Activated CD4-positive, alpha-beta T cell treated with anti-CD3 and anti-CD28 coated beads, Interleukin-2, amount 10 ng/mL, durations not matched to agents 7 days and 5 days (primary cell): ENCODE measurements at regions not wholly inside any gene's neighbourhood (a gene's known extent, or its start where the extent isn't known, plus 50 kb on each side); places are given as distances from the start of the nearest gene placed in this dataset.

Source experiments
- CTCF ChIA-PET: fragments of 350-600 bp; sonication (Branson Sonifier 250); formaldehyde crosslinking; loops from one replicate; lab custom pipeline; 2021; ENCODE audit warnings: antibody characterized with exemption; lab: Charles Lee
- POLR2A ChIA-PET: fragments of 350-600 bp; sonication (Branson Sonifier 250); formaldehyde crosslinking; loops from one replicate; lab custom pipeline; 2021; ENCODE audit warnings: antibody characterized with exemption; lab: Charles Lee
- DNase-seq: peaks from one replicate; pipeline ENCODE4 v3.0.0-alpha.2; 2020
- H3K27ac Mint-ChIP-seq: one replicate; pipeline ENCODE4 v1.8.0; 2021; ENCODE audit warnings: mild to moderate bottlenecking, moderate library complexity, mixed read lengths
- H3K27me3 Mint-ChIP-seq: one replicate; pipeline ENCODE4 v1.8.0; 2021; ENCODE audit warnings: mixed read lengths
- H3K36me3 Mint-ChIP-seq: one replicate; pipeline ENCODE4 v1.8.0; 2021; ENCODE audit warnings: low read depth, mixed read lengths
- H3K4me1 Mint-ChIP-seq: one replicate; pipeline ENCODE4 v1.8.0; 2021; ENCODE audit warnings: mixed read lengths
- H3K4me3 Mint-ChIP-seq: one replicate; pipeline ENCODE4 v1.8.0; 2021; ENCODE audit warnings: mild to moderate bottlenecking, moderate library complexity, mixed read lengths
- H3K9me3 Mint-ChIP-seq: one replicate; pipeline ENCODE4 v1.8.0; 2021; ENCODE audit warnings: mixed read lengths

GRCh38 chr5:26737348-26738265 is 300.8 kb downstream of the CDH9 start:
- POLR2A ChIA-PET: no interaction called here
- CTCF ChIA-PET: no interaction called here
- DNase-seq: no peak
- Mint-ChIP-seq H3K36me3 (no peaks in the 10 kb centered on the region), H3K9me3 (peaks cover 6% of the 10 kb centered on the region), H3K4me1 (no peaks in the 10 kb centered on the region), H3K27me3 (no peaks in the 10 kb centered on the region), H3K4me3 (no peak overlapping the region), H3K27ac (no peak overlapping the region)

GRCh38 chr5:26727916-26728315 is 310.5 kb downstream of the CDH9 start:
- ChIA-PET POLR2A (no interaction called here), CTCF (no interaction called here)
- H3K27ac Mint-ChIP-seq: no peak overlapping the region
- no peak for DNase-seq
- no peaks in the 10 kb centered on the region for H3K4me1 Mint-ChIP-seq
- H3K4me3 Mint-ChIP-seq: no peak overlapping the region
- no peaks in the 10 kb centered on the region for H3K36me3 Mint-ChIP-seq
- no peaks in the 10 kb centered on the region for H3K27me3 Mint-ChIP-seq
- peaks cover 21% of the 10 kb centered on the region for H3K9me3 Mint-ChIP-seq

- no peaks in the 10 kb centered on the region for H3K36me3 Mint-ChIP-seq
- no peak overlapping the region for H3K27ac Mint-ChIP-seq
- no peak overlapping the region for H3K4me3 Mint-ChIP-seq
- H3K9me3 Mint-ChIP-seq: peaks cover 6% of the 10 kb centered on the region
- no peaks in the 10 kb centered on the region for H3K27me3 Mint-ChIP-seq
- CTCF ChIA-PET: no interaction called here
- POLR2A ChIA-PET: no interaction called here
- H3K4me1 Mint-ChIP-seq: no peaks in the 10 kb centered on the region
- no peak for DNase-seq
Measured at GRCh38 chr5:26719803-26720202, 318.6 kb downstream of the CDH9 start.

- POLR2A ChIA-PET: no interaction called here
- H3K4me1 Mint-ChIP-seq: no peaks in the 10 kb centered on the region
- no peaks in the 10 kb centered on the region for H3K27me3 Mint-ChIP-seq
- peaks cover 3% of the 10 kb centered on the region for H3K9me3 Mint-ChIP-seq
- CTCF ChIA-PET: no interaction called here
- H3K36me3 Mint-ChIP-seq: no peaks in the 10 kb centered on the region
- H3K27ac Mint-ChIP-seq: no peak overlapping the region
- H3K4me3 Mint-ChIP-seq: no peak overlapping the region
- no peak for DNase-seq
Measured at GRCh38 chr5:26700759-26701384, 337.5 kb downstream of the CDH9 start.

GRCh38 chr5:26692952-26693351 is 345.4 kb downstream of the CDH9 start:
- no peak overlapping the region for H3K27ac Mint-ChIP-seq
- POLR2A ChIA-PET: no interaction called here

GRCh38 chr5:26691486-26691885 is 346.9 kb downstream of the CDH9 start:
- ChIA-PET POLR2A (no interaction called here), CTCF (no interaction called here)
- H3K4me3 Mint-ChIP-seq: no peak overlapping the region
- H3K4me1 Mint-ChIP-seq: no peaks in the 10 kb centered on the region
- no peaks in the 10 kb centered on the region for H3K36me3 Mint-ChIP-seq
- DNase-seq: no peak
- peaks cover 7% of the 10 kb centered on the region for H3K9me3 Mint-ChIP-seq
- H3K27ac Mint-ChIP-seq: no peak overlapping the region
- no peaks in the 10 kb centered on the region for H3K27me3 Mint-ChIP-seq

More at GRCh38 chr5:26692952-26693351, 345.4 kb downstream of the CDH9 start:
- Mint-ChIP-seq H3K4me1 (no peaks in the 10 kb centered on the region), H3K4me3 (no peak overlapping the region), H3K9me3 (peaks cover 7% of the 10 kb centered on the region), H3K27me3 (no peaks in the 10 kb centered on the region), H3K36me3 (no peaks in the 10 kb centered on the region)
- CTCF ChIA-PET: no interaction called here
- no peak for DNase-seq

- no peak for DNase-seq
- Mint-ChIP-seq H3K27ac (no peak overlapping the region), H3K36me3 (no peaks in the 10 kb centered on the region), H3K4me3 (no peak overlapping the region), H3K4me1 (no peaks in the 10 kb centered on the region), H3K9me3 (peaks cover 11% of the 10 kb centered on the region), H3K27me3 (no peaks in the 10 kb centered on the region)
- ChIA-PET CTCF (no interaction called here), POLR2A (no interaction called here)
Measured at GRCh38 chr5:26690511-26690910, 347.9 kb downstream of the CDH9 start.

- CTCF ChIA-PET: no interaction called here
- H3K36me3 Mint-ChIP-seq: no peaks in the 10 kb centered on the region
- POLR2A ChIA-PET: no interaction called here
- H3K4me1 Mint-ChIP-seq: no peaks in the 10 kb centered on the region
- no peak for DNase-seq
- peaks cover 20% of the 10 kb centered on the region for H3K9me3 Mint-ChIP-seq
- no peak overlapping the region for H3K27ac Mint-ChIP-seq
- H3K27me3 Mint-ChIP-seq: no peaks in the 10 kb centered on the region
- no peak overlapping the region for H3K4me3 Mint-ChIP-seq
Measured at GRCh38 chr5:26681861-26682260, 356.5 kb downstream of the CDH9 start.

GRCh38 chr5:26674846-26675245 is 363.5 kb downstream of the CDH9 start:
- Mint-ChIP-seq H3K36me3 (no peaks in the 10 kb centered on the region), H3K27ac (no peak overlapping the region), H3K4me1 (no peaks in the 10 kb centered on the region), H3K27me3 (no peaks in the 10 kb centered on the region), H3K4me3 (no peak overlapping the region), H3K9me3 (peaks cover 6% of the 10 kb centered on the region)
- DNase-seq: no peak
- POLR2A ChIA-PET: no interaction called here
- CTCF ChIA-PET: no interaction called here

GRCh38 chr5:26669523-26669922 is 368.9 kb downstream of the CDH9 start:
- no peaks in the 10 kb centered on the region for H3K27me3 Mint-ChIP-seq
- no peak overlapping the region for H3K4me3 Mint-ChIP-seq
- POLR2A ChIA-PET: no interaction called here
- H3K36me3 Mint-ChIP-seq: no peaks in the 10 kb centered on the region
- CTCF ChIA-PET: no interaction called here
- H3K9me3 Mint-ChIP-seq: peaks cover 6% of the 10 kb centered on the region
- no peak for DNase-seq
- no peaks in the 10 kb centered on the region for H3K4me1 Mint-ChIP-seq
- no peak overlapping the region for H3K27ac Mint-ChIP-seq

- Mint-ChIP-seq H3K27ac (no peak overlapping the region), H3K27me3 (no peaks in the 10 kb centered on the region), H3K9me3 (peaks cover 6% of the 10 kb centered on the region), H3K4me3 (no peak overlapping the region), H3K4me1 (no peaks in the 10 kb centered on the region), H3K36me3 (no peaks in the 10 kb centered on the region)
- DNase-seq: no peak
- POLR2A ChIA-PET: no interaction called here
- CTCF ChIA-PET: no interaction called here
Measured at GRCh38 chr5:26669031-26669430, 369.4 kb downstream of the CDH9 start.

GRCh38 chr5:26666371-26666770 is 372.0 kb downstream of the CDH9 start:
- Mint-ChIP-seq H3K27me3 (no peaks in the 10 kb centered on the region), H3K4me1 (no peaks in the 10 kb centered on the region), H3K36me3 (no peaks in the 10 kb centered on the region), H3K9me3 (peaks cover 4% of the 10 kb centered on the region), H3K27ac (no peak overlapping the region), H3K4me3 (no peak overlapping the region)
- ChIA-PET CTCF (interaction anchor here (0.6 kb wide), 1 partner anchor 1010 kb away, joined by 3 read pairs; no protein-coding TSS in a partner anchor), POLR2A (no interaction called here)
- DNase-seq: no peak

- POLR2A ChIA-PET: no interaction called here
- no peak overlapping the region for H3K4me3 Mint-ChIP-seq
- no peak overlapping the region for H3K27ac Mint-ChIP-seq
- no peaks in the 10 kb centered on the region for H3K27me3 Mint-ChIP-seq
- no peaks in the 10 kb centered on the region for H3K36me3 Mint-ChIP-seq
- no peak for DNase-seq
- CTCF ChIA-PET: no interaction called here
- H3K4me1 Mint-ChIP-seq: no peaks in the 10 kb centered on the region
- H3K9me3 Mint-ChIP-seq: peaks cover 3% of the 10 kb centered on the region
Measured at GRCh38 chr5:26663500-26663899, 374.9 kb downstream of the CDH9 start.
